ENCODE measurements at regions not wholly inside any gene's neighbourhood (a gene's known extent, or its start where the extent isn't known, plus 50 kb on each side); places are given as distances from the start of the nearest gene placed in this dataset.

DNA sequence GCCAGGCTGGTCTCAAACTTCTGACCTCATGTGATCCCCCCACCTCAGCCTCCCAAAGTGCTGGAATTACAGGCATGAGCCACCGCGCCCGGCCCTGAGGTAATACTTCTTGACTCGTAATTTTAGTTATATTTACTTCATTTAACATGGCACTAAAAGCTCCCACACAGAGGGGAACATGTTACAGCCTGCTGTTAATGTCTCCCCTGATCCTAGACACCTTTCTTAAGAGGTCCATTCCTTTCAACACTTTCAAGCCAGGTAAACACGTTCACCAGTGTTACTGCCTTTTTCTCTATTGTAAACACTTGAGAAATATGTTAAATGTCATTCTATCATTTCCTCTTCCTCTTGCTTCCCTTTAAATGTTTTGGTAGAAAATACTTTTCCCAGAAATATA lies 161.4 kb downstream of the METTL4 start:
- H3K4me1 ChIP-seq, result no peaks in the 10 kb centered on the region
- no peak for DNase-seq (ENCODE audit: low spot score in 2 of 2)
- intact Hi-C loops (cut with DNase I; ENCODE audit: low total_unique reads), result no loop called here
- no peaks in the 10 kb centered on the region for H3K36me3 ChIP-seq
- H3K9me3 ChIP-seq, result no peaks in the 10 kb centered on the region
- no peaks in the 10 kb centered on the region for H3K27me3 ChIP-seq
- TF ChIP-seq, protein P1, sequence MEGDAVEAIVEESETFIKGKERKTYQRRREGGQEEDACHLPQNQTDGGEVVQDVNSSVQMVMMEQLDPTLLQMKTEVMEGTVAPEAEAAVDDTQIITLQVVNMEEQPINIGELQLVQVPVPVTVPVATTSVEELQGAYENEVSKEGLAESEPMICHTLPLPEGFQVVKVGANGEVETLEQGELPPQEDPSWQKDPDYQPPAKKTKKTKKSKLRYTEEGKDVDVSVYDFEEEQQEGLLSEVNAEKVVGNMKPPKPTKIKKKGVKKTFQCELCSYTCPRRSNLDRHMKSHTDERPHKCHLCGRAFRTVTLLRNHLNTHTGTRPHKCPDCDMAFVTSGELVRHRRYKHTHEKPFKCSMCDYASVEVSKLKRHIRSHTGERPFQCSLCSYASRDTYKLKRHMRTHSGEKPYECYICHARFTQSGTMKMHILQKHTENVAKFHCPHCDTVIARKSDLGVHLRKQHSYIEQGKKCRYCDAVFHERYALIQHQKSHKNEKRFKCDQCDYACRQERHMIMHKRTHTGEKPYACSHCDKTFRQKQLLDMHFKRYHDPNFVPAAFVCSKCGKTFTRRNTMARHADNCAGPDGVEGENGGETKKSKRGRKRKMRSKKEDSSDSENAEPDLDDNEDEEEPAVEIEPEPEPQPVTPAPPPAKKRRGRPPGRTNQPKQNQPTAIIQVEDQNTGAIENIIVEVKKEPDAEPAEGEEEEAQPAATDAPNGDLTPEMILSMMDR (IDR thresholded peaks at IDR 0.05), result no peak
- TF ChIP-seq POLR2AphosphoS5 (IDR thresholded peaks at IDR 0.05) (no peak), POLR2A (IDR thresholded peaks at IDR 0.05) (no peak)
- H3K27ac ChIP-seq, result no peak overlapping the region
- no peak overlapping the region for H3K4me3 ChIP-seq

DNA sequence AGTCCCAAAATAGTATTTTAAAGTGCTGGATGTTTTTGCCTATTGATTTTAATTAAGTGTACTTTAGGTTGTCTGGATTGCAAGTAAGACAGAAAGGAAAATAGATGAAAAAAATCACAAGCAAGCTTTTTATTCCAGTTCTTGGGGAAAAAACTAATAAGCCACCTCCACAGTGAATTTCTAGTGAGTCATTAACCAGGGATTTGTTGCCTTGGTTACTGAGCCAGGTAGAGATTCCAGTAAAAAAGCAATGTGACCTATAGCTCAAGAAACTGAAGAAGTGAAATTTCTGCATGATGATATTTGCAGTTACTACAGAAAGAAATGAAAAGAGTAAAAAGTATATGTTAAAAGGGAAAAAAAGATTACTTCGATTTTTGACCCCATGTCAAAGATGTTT lies 160.6 kb downstream of the METTL4 start:
- no peaks in the 10 kb centered on the region for H3K27me3 ChIP-seq
- no peak overlapping the region for H3K27ac ChIP-seq
- no peaks in the 10 kb centered on the region for H3K4me1 ChIP-seq
- DNase-seq (ENCODE audit: low spot score in 2 of 2), result no peak
- TF ChIP-seq POLR2AphosphoS5 (IDR thresholded peaks at IDR 0.05) (no peak), POLR2A (IDR thresholded peaks at IDR 0.05) (no peak)
- TF ChIP-seq, protein P1 (IDR thresholded peaks at IDR 0.05), result no peak
- intact Hi-C loops (cut with DNase I; ENCODE audit: low total_unique reads), result no loop called here
- H3K36me3 ChIP-seq, result no peaks in the 10 kb centered on the region
- H3K4me3 ChIP-seq, result no peak overlapping the region
- no peaks in the 10 kb centered on the region for H3K9me3 ChIP-seq

DNA sequence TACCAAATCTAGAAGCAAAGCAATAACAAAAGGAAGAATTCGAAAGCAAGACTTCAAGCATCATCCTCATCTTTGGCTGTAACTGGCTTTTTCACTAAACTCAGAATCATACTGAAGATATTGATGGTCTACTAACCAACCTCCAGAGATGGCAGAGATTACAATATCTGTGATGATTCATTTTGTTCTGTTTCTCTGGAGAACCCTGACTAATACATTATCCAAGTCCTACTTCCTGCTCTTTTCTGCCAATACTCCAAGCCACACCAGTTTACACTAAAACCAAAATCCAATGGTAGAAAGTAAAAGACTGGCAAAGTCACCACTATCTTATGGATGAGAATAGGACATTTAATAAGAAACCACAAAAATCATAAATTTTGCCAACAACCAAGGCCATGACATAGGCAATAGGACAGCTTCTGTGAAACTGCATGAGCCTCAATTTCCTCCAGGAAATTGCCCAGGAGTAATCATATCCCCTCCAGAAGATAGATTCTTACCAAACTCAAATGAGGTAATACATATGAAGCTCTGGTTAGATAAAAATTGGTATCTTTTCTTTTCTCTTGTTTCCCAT lies 159.8 kb downstream of the METTL4 start:
- TF ChIP-seq POLR2AphosphoS5 (IDR thresholded peaks at IDR 0.05), result no peak
- no peak for TF ChIP-seq POLR2A (IDR thresholded peaks at IDR 0.05)
- TF ChIP-seq, protein P1 (IDR thresholded peaks at IDR 0.05), result no peak
- H3K27ac ChIP-seq, result no peak overlapping the region
- intact Hi-C loops (cut with DNase I; ENCODE audit: low total_unique reads), result no loop called here
- H3K36me3 ChIP-seq, result no peaks in the 10 kb centered on the region
- DNase-seq (ENCODE audit: low spot score in 2 of 2), result no peak
- H3K4me1 ChIP-seq, result no peaks in the 10 kb centered on the region
- H3K9me3 ChIP-seq, result no peaks in the 10 kb centered on the region
- no peak overlapping the region for H3K4me3 ChIP-seq
- no peaks in the 10 kb centered on the region for H3K27me3 ChIP-seq

DNA sequence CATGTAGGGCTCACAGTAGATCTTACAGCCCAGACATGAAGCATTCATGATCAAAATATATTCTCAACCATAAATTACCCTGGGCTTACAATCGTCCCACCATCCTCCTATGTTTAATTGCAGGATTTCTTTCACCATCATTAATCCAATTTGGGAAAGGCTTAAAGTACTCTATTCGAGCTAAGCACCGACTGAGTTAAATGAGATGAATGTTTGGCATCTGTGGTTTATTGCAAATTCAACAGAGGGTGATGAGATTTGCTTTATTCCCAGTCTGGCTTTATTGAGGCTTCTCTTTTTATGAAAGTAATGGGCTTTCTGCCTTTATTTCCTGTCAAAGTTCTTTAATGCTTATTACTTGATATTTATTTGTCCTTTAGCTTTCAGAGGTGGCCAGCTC lies 159.0 kb downstream of the METTL4 start:
- Histone ChIP-seq H3K4me1 (no peaks in the 10 kb centered on the region), H3K27me3 (no peaks in the 10 kb centered on the region), H3K9me3 (no peaks in the 10 kb centered on the region), H3K36me3 (no peaks in the 10 kb centered on the region), H3K4me3 (no peak overlapping the region), H3K27ac (no peak overlapping the region)
- no peak for DNase-seq (ENCODE audit: low spot score in 2 of 2)
- no peak for TF ChIP-seq POLR2A (IDR thresholded peaks at IDR 0.05)
- TF ChIP-seq POLR2AphosphoS5 (IDR thresholded peaks at IDR 0.05), result no peak
- TF ChIP-seq, protein P1 (IDR thresholded peaks at IDR 0.05), result no peak
- intact Hi-C loops (cut with DNase I; ENCODE audit: low total_unique reads), result no loop called here

DNA sequence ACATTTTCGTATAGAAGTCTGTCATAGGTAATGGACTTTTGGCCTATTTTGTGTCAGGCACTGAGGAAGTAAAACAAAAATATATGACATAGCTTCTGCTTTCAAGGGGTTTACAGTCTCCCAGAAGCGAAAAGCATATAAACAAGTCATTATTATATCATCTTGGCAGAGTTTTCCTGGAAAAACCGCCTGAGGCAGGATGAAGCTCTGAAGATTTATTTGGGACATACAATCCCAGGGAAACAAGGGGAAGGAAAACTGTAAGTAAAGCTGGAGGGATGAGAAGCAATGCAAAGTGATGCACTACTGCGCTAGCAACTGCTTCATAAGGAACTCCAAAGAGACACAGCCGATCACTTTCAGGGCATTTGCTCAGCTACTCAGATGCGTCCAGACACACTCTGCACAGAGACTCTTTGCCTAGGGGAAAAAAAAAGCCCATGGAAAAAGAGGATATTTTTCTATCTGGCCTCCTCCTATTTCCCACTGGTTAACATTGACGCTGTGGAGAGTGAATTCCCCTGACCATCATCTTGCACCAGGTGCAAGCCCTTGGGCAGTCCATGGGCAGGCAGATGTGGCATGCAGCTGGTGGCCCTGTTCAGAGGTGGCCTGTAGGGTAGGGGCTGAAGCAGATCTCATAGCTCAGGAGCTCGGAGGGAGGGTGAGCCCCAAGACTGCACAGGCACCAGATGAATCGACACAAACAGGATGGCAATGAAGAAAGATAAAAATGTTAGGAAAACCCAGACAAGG lies 158.1 kb downstream of the METTL4 start:
- Histone ChIP-seq H3K4me3 (no peak overlapping the region), H3K36me3 (no peaks in the 10 kb centered on the region), H3K9me3 (no peaks in the 10 kb centered on the region), H3K27ac (no peak overlapping the region), H3K4me1 (no peaks in the 10 kb centered on the region), H3K27me3 (no peaks in the 10 kb centered on the region)
- intact Hi-C loops (cut with DNase I; ENCODE audit: low total_unique reads), result no loop called here
- no peak for DNase-seq (ENCODE audit: low spot score in 2 of 2)
- TF ChIP-seq POLR2AphosphoS5 (IDR thresholded peaks at IDR 0.05) (no peak), POLR2A (IDR thresholded peaks at IDR 0.05) (no peak)
- TF ChIP-seq, protein P1 (IDR thresholded peaks at IDR 0.05), result no peak

Data from breast epithelium (tissue), 4 donors.